ENCODE measurements at regions not wholly inside any gene's neighbourhood (a gene's known extent, or its start where the extent isn't known, plus 50 kb on each side); places are given as distances from the start of the nearest gene placed in this dataset.

- Histone ChIP-seq H3K9me3 (replicated peaks; ENCODE audit: control insufficient read depth, insufficient read depth, low read length) (no peaks in the 10 kb centered on the region), H3K9me1 (replicated peaks; ENCODE audit: control insufficient read depth, extremely low read depth, insufficient read depth, low read length) (no peaks in the 10 kb centered on the region), H3K4me1 (ENCODE audit: control insufficient read depth, extremely low read depth, insufficient read depth, low read length) (no peaks in the 10 kb centered on the region), H3K36me3 (ENCODE audit: control insufficient read depth in 2 of 2, extremely low read depth in 1 of 2, insufficient read depth in 2 of 2, low read length in 2 of 2) (no peaks in the 10 kb centered on the region), H3K9ac (replicated peaks; ENCODE audit: extremely low read depth, insufficient read depth, low read length) (no peak overlapping the region), H4K20me1 (replicated peaks; ENCODE audit: control insufficient read depth, extremely low read depth, insufficient read depth, low read length) (no peaks in the 10 kb centered on the region), H2AFZ (ENCODE audit: low read depth, low read length) (no peak overlapping the region), H3K27me3 (ENCODE audit: control insufficient read depth in 2 of 2, insufficient read depth in 2 of 2, low read length in 2 of 2) (no peaks in the 10 kb centered on the region), H3K4me2 (ENCODE audit: insufficient read depth, low read length) (no peak overlapping the region), H3K79me2 (ENCODE audit: control insufficient read depth, insufficient read depth, low read length) (no peaks in the 10 kb centered on the region), H3K4me3 (replicated peaks in 1 of 3; ENCODE audit: insufficient read depth in 1 of 3, low read depth in 1 of 3, low read length in 3 of 3) (no peak overlapping the region), H3K27ac (ENCODE audit: insufficient read depth, low read depth, low read length) (no peak overlapping the region)
- POLR2A ChIA-PET: no interaction called here
- CTCF ChIA-PET: interaction anchor here (0.7 to 1.0 kb wide), 2 partner anchors 8 to 13 kb away, joined by 3 read pairs; no protein-coding TSS in a partner anchor
- no peak for DNase-seq (ENCODE audit: low read depth, low spot score)
- intact Hi-C loops (cut with micrococcal nuclease): no loop called here
- dilution Hi-C loops (cut with MboI; ENCODE audit: extremely low pct_ligation_motif_present, low sequenced_read_pairs): no loop called here
- no peak for FAIRE-seq
- no TSS peak for BruUV-seq (replicated peaks)
- TF ChIP-seq CTCF (IDR thresholded peaks at IDR 0.05; ENCODE audit: extremely low read depth in 1 of 2, insufficient read depth in 1 of 2, low read depth in 1 of 2, low read length in 2 of 2) (no peak), MYC (IDR thresholded peaks at IDR 0.05; ENCODE audit: low read depth, low read length) (no peak), FOS (IDR thresholded peaks at IDR 0.05; ENCODE audit: borderline replicate concordance, insufficient read depth, low read length) (no peak), JUN (IDR thresholded peaks at IDR 0.05; ENCODE audit: borderline replicate concordance, insufficient read depth, insufficient read length, low read depth) (no peak), EZH2 (IDR thresholded peaks at IDR 0.05; ENCODE audit: borderline replicate concordance, low read depth, low read length, severe bottlenecking) (no peak), POLR2AphosphoS5 (IDR thresholded peaks at IDR 0.05; ENCODE audit: insufficient read depth, low read depth, low read length) (no peak), MAX (IDR thresholded peaks at IDR 0.05; ENCODE audit: insufficient read depth, insufficient read length) (no peak), POLR2A (IDR thresholded peaks at IDR 0.05; ENCODE audit: low read depth, low read length) (no peak), GATA2 (IDR thresholded peaks at IDR 0.05; ENCODE audit: insufficient read depth, insufficient read length, low read depth, low read length) (no peak)
These were observed 582.6 kb downstream of the CETN3 start for GRCh38 chr5:89826938-89827337.

Data from endothelial cell of umbilical vein (primary cell).